ENCODE measurements at regions not wholly inside any gene's neighbourhood (a gene's known extent, or its start where the extent isn't known, plus 50 kb on each side); places are given as distances from the start of the nearest gene placed in this dataset.

DNA sequence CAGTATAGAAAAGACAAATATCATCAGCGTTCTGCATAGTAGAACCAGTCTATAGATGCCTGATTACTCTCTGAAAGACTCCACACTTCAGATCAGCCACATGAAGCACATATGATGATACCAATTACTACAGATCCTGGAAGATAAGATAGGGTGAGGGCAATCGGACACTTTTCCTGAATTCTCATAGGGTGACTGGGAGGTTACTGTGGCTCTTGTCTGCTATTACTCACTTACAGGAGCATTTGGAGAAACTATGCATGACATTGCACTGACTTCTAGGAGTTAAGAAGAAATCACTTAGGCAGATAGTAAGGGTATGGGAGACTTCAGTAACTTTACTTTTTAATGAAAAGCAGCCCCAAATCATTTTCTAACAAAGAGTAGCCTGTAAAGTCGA, 1140.9 kb downstream of the XPNPEP1 start:
- no peaks in the 10 kb centered on the region for H3K36me3 ChIP-seq

DNA sequence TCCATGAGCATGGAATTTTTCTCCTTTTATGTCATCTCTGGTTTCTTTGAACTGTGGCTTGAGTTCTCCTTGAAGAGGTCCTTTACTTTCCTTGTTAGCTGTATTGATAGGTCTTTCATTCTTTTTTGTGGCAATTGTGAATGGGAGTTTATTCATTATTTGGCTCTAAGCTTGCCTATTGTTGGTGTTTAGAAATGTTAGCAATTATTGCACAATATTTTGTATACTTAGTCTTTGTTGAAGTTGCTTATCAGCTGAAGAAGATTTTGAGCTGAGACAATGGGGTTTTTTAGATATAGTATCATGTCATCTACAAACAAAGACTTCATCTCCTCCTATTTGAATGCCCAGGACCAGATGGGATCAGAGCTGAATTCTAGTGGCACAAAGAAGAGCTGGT, 1143.8 kb downstream of the XPNPEP1 start:
- H3K36me3 ChIP-seq, result no peaks in the 10 kb centered on the region
- TF ChIP-seq, protein P1, sequence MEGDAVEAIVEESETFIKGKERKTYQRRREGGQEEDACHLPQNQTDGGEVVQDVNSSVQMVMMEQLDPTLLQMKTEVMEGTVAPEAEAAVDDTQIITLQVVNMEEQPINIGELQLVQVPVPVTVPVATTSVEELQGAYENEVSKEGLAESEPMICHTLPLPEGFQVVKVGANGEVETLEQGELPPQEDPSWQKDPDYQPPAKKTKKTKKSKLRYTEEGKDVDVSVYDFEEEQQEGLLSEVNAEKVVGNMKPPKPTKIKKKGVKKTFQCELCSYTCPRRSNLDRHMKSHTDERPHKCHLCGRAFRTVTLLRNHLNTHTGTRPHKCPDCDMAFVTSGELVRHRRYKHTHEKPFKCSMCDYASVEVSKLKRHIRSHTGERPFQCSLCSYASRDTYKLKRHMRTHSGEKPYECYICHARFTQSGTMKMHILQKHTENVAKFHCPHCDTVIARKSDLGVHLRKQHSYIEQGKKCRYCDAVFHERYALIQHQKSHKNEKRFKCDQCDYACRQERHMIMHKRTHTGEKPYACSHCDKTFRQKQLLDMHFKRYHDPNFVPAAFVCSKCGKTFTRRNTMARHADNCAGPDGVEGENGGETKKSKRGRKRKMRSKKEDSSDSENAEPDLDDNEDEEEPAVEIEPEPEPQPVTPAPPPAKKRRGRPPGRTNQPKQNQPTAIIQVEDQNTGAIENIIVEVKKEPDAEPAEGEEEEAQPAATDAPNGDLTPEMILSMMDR (IDR thresholded peaks at IDR 0.05), result no peak
- no peak overlapping the region for H3K4me3 ChIP-seq (ENCODE audit: low read depth in 1 of 2, low read length in 1 of 2)
- H3K27ac ChIP-seq, result no peak overlapping the region
- H3K9me3 ChIP-seq, result no peaks in the 10 kb centered on the region
- no peaks in the 10 kb centered on the region for H3K27me3 ChIP-seq
- no peaks in the 10 kb centered on the region for H3K4me1 ChIP-seq (ENCODE audit: control insufficient read depth in 1 of 2, insufficient read depth in 1 of 2, low read depth in 1 of 2, low read length in 1 of 2)

More for the DNA sequence above, 1140.9 kb downstream of the XPNPEP1 start:
- Histone ChIP-seq H3K27ac (no peak overlapping the region), H3K27me3 (no peaks in the 10 kb centered on the region), H3K9me3 (no peaks in the 10 kb centered on the region), H3K4me1 (ENCODE audit: control insufficient read depth in 1 of 2, insufficient read depth in 1 of 2, low read depth in 1 of 2, low read length in 1 of 2) (no peaks in the 10 kb centered on the region), H3K4me3 (ENCODE audit: low read depth in 1 of 2, low read length in 1 of 2) (no peak overlapping the region)
- TF ChIP-seq, protein P1 (IDR thresholded peaks at IDR 0.05), result no peak

DNA sequence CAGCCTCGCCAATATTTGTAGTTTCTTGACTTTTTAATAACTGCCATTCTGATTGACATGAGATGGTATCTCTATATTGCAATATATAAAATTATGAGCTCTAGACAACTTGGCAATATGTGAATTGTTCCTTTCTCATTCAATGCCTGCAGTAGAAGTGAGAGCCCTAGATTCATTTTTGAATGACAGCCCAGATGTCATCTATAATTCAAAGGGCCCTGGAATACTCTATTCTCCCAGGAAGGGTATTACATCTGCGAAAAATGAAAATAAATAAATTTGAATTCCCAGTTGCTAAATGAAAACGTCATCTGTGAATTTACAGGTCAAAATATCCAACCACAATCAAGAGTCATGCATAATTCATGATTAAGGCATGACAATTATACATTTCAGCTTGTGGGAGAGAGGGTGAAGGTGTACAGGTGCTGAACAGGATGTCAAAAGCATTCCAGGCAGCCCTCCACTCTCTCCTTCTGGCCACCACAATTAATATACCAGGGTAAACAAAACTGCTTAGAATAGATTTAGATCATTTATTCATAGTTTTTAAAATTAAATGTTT, 1147.3 kb downstream of the XPNPEP1 start:
- H3K4me1 ChIP-seq (ENCODE audit: control insufficient read depth in 1 of 2, insufficient read depth in 1 of 2, low read depth in 1 of 2, low read length in 1 of 2), result no peaks in the 10 kb centered on the region
- no peaks in the 10 kb centered on the region for H3K27me3 ChIP-seq
- H3K9me3 ChIP-seq, result no peaks in the 10 kb centered on the region
- H3K36me3 ChIP-seq, result no peaks in the 10 kb centered on the region
- no peak overlapping the region for H3K27ac ChIP-seq
- H3K4me3 ChIP-seq (ENCODE audit: low read depth in 1 of 2, low read length in 1 of 2), result no peak overlapping the region
- TF ChIP-seq, protein P1 (IDR thresholded peaks at IDR 0.05), result no peak

DNA sequence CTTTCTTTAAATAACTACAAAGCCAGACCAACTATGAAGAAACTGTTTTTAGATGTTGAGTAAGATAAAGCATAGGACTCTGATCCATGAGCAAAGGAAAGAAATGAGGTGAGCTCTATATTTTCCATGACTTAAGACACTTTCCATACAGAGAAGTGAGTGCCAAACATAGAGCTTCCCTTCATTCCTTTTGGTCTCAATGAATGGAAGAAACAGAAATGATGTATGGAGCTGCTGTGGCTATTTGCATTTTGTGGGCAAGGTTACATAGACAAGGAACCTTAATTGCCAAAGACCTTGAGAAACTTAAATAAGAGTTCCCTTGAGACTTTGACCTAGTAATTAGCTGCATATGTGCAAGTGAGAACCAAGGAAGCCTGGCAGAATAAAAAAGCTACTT, 1152.2 kb downstream of the XPNPEP1 start:
- H3K36me3 ChIP-seq, result no peaks in the 10 kb centered on the region
- no peaks in the 10 kb centered on the region for H3K4me1 ChIP-seq (ENCODE audit: control insufficient read depth in 1 of 2, insufficient read depth in 1 of 2, low read depth in 1 of 2, low read length in 1 of 2)
- TF ChIP-seq, protein P1 (IDR thresholded peaks at IDR 0.05), result no peak
- H3K27ac ChIP-seq, result no peak overlapping the region
- no peaks in the 10 kb centered on the region for H3K9me3 ChIP-seq
- H3K27me3 ChIP-seq, result no peaks in the 10 kb centered on the region
- no peak overlapping the region for H3K4me3 ChIP-seq (ENCODE audit: low read depth in 1 of 2, low read length in 1 of 2)

DNA sequence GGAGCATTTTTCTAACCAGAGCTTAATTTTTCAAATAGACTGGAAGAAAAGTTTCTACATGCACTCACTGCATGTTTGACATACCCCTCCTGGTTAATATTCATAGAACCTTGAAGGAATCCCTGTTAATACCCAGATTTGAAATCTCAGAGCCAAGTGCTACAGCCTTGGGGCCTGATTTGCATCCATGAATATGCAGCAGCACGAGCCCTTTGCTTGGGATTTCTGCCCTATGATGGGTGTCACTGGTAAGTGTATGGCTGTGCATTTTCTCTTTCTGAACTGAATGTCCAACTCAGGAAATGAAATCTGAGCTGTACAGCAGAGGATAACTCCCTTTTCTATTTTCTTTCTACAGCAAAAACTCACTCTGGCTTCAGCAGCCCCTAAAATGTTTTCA, 1157.5 kb downstream of the XPNPEP1 start:
- no peaks in the 10 kb centered on the region for H3K4me1 ChIP-seq (ENCODE audit: control insufficient read depth in 1 of 2, insufficient read depth in 1 of 2, low read depth in 1 of 2, low read length in 1 of 2)
- H3K27ac ChIP-seq, result no peak overlapping the region
- H3K36me3 ChIP-seq, result no peaks in the 10 kb centered on the region
- no peaks in the 10 kb centered on the region for H3K27me3 ChIP-seq
- no peaks in the 10 kb centered on the region for H3K9me3 ChIP-seq
- no peak overlapping the region for H3K4me3 ChIP-seq (ENCODE audit: low read depth in 1 of 2, low read length in 1 of 2)
- TF ChIP-seq, protein P1 (IDR thresholded peaks at IDR 0.05), result no peak

DNA sequence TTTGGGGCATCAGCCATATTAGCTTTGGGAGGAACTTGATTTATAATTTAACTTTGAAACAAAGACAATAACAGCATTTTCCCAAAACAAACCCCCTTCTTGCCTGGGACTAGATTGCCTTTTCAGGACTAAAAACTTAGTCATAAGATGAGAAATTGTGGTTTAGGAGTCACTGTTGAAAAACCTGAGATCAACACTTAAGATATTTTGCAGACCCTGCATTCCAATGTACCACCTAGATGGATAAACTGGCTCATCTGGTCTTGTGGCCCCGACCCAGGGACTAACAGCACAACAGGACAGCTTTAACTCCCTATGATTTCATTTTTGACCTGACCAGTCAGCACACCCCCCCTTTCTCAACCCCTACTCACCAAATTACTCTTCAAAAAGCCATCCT, 1165.4 kb downstream of the XPNPEP1 start:
- Histone ChIP-seq H3K36me3 (no peaks in the 10 kb centered on the region), H3K4me1 (ENCODE audit: control insufficient read depth in 1 of 2, insufficient read depth in 1 of 2, low read depth in 1 of 2, low read length in 1 of 2) (no peaks in the 10 kb centered on the region), H3K4me3 (ENCODE audit: low read depth in 1 of 2, low read length in 1 of 2) (no peak overlapping the region), H3K27ac (no peak overlapping the region), H3K9me3 (no peaks in the 10 kb centered on the region), H3K27me3 (no peaks in the 10 kb centered on the region)
- TF ChIP-seq, protein P1 (IDR thresholded peaks at IDR 0.05), result no peak
